Panc1 (cell line): ENCODE measurements at regions not wholly inside any gene's neighbourhood (a gene's known extent, or its start where the extent isn't known, plus 50 kb on each side); places are given as distances from the start of the nearest gene placed in this dataset.

Experiments
- ATAC-seq: fragments of 200-7000 bp; cut with Tn5 transposase; 2 replicates; pipeline ENCODE4 v1.9.1; 2020; ENCODE audit warnings: mild to moderate bottlenecking, moderate library complexity
- BruUV-seq: library from RNA; stranded (reverse); fragments of 400-500 nt; replicated peaks from 2 replicates; lab custom pipeline; 2021; lab: Mats Ljungman, UMichigan
- CTCF ChIA-PET: fragments of 300-600 bp; sonication (Branson Sonifier 250); formaldehyde crosslinking; loops from one replicate; lab custom pipeline; 2022; ENCODE audit warnings: antibody characterized with exemption; lab: Charles Lee
- POLR2A ChIA-PET: fragments of 300-600 bp; sonication (Branson Sonifier 250); formaldehyde crosslinking; loops from one replicate; lab custom pipeline; 2022; ENCODE audit warnings: antibody characterized with exemption; lab: Charles Lee
- DNase-seq: peaks from one replicate; pipeline ENCODE4 v3.0.0-alpha.2; 2010; ENCODE audit warnings: low read depth, low spot score
- H3K27ac ChIP-seq: 2 replicates; pipeline ENCODE4 v1.5.1; 2011; ENCODE audit warnings: mild to moderate bottlenecking, low read length, inconsistent platforms
- H3K27me3 ChIP-seq: fragments of 200-500 bp; sonication (Bioruptor generic); 2 replicates; pipeline ENCODE4 v1.6.0; 2014; ENCODE audit warnings: low read length, inconsistent platforms; ENCODE audit not compliant: control insufficient read depth, insufficient read depth
- H3K36me3 ChIP-seq: fragments of 200-500 bp; sonication (Bioruptor generic); 2 replicates; pipeline ENCODE4 v1.5.1; 2014; ENCODE audit warnings: inconsistent platforms, mild to moderate bottlenecking, low read length, moderate library complexity; ENCODE audit not compliant: control insufficient read depth, insufficient read depth
- H3K4me1 ChIP-seq: 2 replicates; pipeline ENCODE4 v1.5.1; 2011; ENCODE audit warnings: inconsistent platforms, mild to moderate bottlenecking, low read length, moderate library complexity; ENCODE audit not compliant: control insufficient read depth, insufficient read depth
- H3K4me3 ChIP-seq, 2 experiments: 2 replicates each; pipeline ENCODE4 v1.5.1; 2011 to 2012; ENCODE audit warnings: low read depth in 2 of 2, low read length in 2 of 2, mild to moderate bottlenecking in 2 of 2, inconsistent platforms in 1 of 2, moderate library complexity in 1 of 2
- H3K9me3 ChIP-seq: fragments of 200-500 bp; sonication (Bioruptor generic); 2 replicates; pipeline ENCODE4 v1.5.1; 2014; ENCODE audit warnings: low read depth, mild to moderate bottlenecking, inconsistent platforms, low read length, moderate library complexity; ENCODE audit not compliant: control insufficient read depth, insufficient read depth
- CTCF ChIP-seq: fragments of 450-650 bp; IDR thresholded peaks from 2 replicates; pipeline ENCODE4 v1.5.1; 2017; ENCODE audit warnings: mild to moderate bottlenecking
- POLR2AphosphoS5 ChIP-seq: IDR thresholded peaks from 2 replicates; pipeline ENCODE4 v1.6.1; 2012; ENCODE audit warnings: mild to moderate bottlenecking, low read depth, low read length, moderate library complexity
- REST ChIP-seq, 2 experiments: IDR thresholded peaks; 2 replicates each; pipeline ENCODE4 v1.6.1; 2011 to 2012; ENCODE audit warnings: low read depth in 2 of 2, control low read depth in 1 of 2, low read length in 1 of 2, mild to moderate bottlenecking in 1 of 2, moderate library complexity in 1 of 2; ENCODE audit not compliant: insufficient read depth in 1 of 2
- SIN3A ChIP-seq: IDR thresholded peaks from 2 replicates; pipeline ENCODE4 v1.6.1; 2012; ENCODE audit warnings: low read depth, mild to moderate bottlenecking, low read length, moderate library complexity, borderline replicate concordance; ENCODE audit not compliant: insufficient read depth
- TCF7L2 ChIP-seq: IDR thresholded peaks from 2 replicates; pipeline ENCODE4 v1.6.1; 2011; ENCODE audit warnings: mild to moderate bottlenecking, low read depth, low read length, inconsistent platforms
- in situ Hi-C: cut with HindIII; loops from 2 replicates; pipeline ENCODE4 v1.10.0; 2016; ENCODE audit warnings: low sequenced_read_pairs, low pct_unique_long_range_greater_than_20kb
- intact Hi-C: fragments of 100-400 bp; cut with micrococcal nuclease; formaldehyde crosslinking; loops from one replicate; pipeline ENCODE4 v1.10.0; 2022; ENCODE audit not compliant: unreplicated experiment

DNA sequence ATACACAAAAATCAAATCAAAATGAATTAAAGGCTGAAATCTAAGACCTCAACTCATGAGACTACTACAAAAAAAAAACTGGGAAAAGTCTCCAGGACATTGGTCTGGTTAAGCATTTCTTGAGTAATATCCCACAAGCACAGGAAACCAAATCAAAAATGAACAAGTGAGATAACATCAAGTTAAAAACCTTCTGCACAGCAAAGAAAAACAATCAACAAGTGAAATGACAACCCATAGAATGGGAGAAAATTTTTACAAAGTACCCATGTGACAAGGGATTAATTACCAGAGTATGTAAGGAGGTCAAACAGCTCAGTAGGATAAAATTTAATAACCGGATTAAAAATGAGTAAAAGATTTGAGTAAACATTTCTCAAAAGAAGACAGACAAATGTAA lies 338.7 kb downstream of the SLC16A7 start:
- POLR2A ChIA-PET, result no interaction called here
- H3K27ac ChIP-seq, result no peak overlapping the region
- no peaks in the 10 kb centered on the region for H3K36me3 ChIP-seq
- H3K4me3 ChIP-seq, result no peak overlapping the region
- CTCF ChIA-PET, result no interaction called here
- H3K27me3 ChIP-seq, result no peaks in the 10 kb centered on the region
- no TSS peak for BruUV-seq
- DNase-seq, result no peak
- no peaks in the 10 kb centered on the region for H3K4me1 ChIP-seq
- in situ Hi-C loops (no loop called here), intact Hi-C loops (no loop called here)
- ATAC-seq, result no peak
- H3K9me3 ChIP-seq, result no peaks in the 10 kb centered on the region
- TF ChIP-seq SIN3A, result no peak
- TF ChIP-seq TCF7L2, result no peak
- no peak for TF ChIP-seq POLR2AphosphoS5
- no peak for TF ChIP-seq CTCF
- no peak for TF ChIP-seq REST (IDR thresholded peaks at IDR 0.05; ENCODE audit: insufficient read depth in 1 of 2, low read depth in 2 of 2, low read length in 1 of 2)

DNA sequence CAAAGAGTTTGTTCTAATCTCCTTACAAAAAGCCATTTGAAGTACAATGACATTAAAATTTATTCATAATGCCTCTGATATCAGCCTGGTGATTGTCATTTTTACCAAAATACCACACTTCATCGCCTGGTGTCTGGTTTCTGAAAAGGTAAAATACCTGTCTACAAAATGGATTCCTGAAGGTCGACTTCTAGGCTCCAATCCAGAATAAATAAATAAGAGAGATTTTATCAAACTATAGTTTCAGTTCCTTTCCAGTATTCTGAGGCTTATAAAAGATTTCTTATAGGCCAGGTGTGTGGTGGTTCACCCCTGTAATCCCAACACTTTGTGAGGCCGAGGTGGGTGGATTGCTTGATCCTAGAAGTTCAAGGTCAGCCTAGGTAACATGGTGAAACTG lies 340.7 kb downstream of the SLC16A7 start:
- no peak overlapping the region for H3K4me3 ChIP-seq
- H3K27me3 ChIP-seq, result no peaks in the 10 kb centered on the region
- no TSS peak for BruUV-seq
- POLR2A ChIA-PET, result no interaction called here
- TF ChIP-seq SIN3A, result no peak
- no peak for TF ChIP-seq TCF7L2
- no peak for TF ChIP-seq CTCF
- no peak for TF ChIP-seq POLR2AphosphoS5
- no peak for TF ChIP-seq REST (IDR thresholded peaks at IDR 0.05; ENCODE audit: insufficient read depth in 1 of 2, low read depth in 2 of 2, low read length in 1 of 2)
- intact Hi-C loops, result no loop called here
- CTCF ChIA-PET, result no interaction called here
- in situ Hi-C loops, result no loop called here
- H3K36me3 ChIP-seq, result no peaks in the 10 kb centered on the region
- no peaks in the 10 kb centered on the region for H3K9me3 ChIP-seq
- H3K27ac ChIP-seq, result no peak overlapping the region
- ATAC-seq (no peak), DNase-seq (no peak)
- no peaks in the 10 kb centered on the region for H3K4me1 ChIP-seq
